Astrocyte (in vitro differentiated cells and primary cell): ENCODE measurements at regions not wholly inside any gene's neighbourhood (a gene's known extent, or its start where the extent isn't known, plus 50 kb on each side); places are given as distances from the start of the nearest gene placed in this dataset.

Experiments
- EZH2 ChIP-seq: IDR thresholded peaks from 2 replicates; pipeline ENCODE4 v1.6.1; 2012; ENCODE audit warnings: mild to moderate bottlenecking, low read length, inconsistent platforms; ENCODE audit not compliant: insufficient read depth
- TF ChIP-seq, protein P1 (sequence below): IDR thresholded peaks from 2 replicates; pipeline ENCODE4 v1.5.1; 2011; ENCODE audit warnings: low read depth, mild to moderate bottlenecking, inconsistent platforms, low read length, moderate library complexity; ENCODE audit not compliant: insufficient read depth

DNA sequence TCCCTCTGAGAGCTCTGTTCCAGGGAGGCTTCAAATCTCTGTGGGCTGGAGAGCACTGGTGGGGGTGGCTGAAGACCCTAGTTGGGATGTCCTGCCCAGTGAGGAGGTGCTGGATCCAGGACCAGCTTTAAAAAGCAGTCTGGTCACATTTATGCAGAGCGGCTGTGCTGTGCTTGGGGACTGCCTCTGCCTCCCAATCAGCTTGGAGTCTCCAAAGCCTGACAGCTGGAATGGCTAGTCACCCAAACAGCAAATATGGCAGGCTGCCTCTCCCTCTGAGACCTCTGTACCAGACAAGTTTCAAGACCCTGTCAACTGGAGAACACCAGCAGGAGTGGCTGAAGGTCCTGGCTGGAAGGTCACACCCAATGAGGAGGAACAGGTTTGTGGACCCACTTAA lies 848.1 kb upstream of the DIAPH2 start:
- TF ChIP-seq, protein P1, sequence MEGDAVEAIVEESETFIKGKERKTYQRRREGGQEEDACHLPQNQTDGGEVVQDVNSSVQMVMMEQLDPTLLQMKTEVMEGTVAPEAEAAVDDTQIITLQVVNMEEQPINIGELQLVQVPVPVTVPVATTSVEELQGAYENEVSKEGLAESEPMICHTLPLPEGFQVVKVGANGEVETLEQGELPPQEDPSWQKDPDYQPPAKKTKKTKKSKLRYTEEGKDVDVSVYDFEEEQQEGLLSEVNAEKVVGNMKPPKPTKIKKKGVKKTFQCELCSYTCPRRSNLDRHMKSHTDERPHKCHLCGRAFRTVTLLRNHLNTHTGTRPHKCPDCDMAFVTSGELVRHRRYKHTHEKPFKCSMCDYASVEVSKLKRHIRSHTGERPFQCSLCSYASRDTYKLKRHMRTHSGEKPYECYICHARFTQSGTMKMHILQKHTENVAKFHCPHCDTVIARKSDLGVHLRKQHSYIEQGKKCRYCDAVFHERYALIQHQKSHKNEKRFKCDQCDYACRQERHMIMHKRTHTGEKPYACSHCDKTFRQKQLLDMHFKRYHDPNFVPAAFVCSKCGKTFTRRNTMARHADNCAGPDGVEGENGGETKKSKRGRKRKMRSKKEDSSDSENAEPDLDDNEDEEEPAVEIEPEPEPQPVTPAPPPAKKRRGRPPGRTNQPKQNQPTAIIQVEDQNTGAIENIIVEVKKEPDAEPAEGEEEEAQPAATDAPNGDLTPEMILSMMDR, result no peak
- TF ChIP-seq EZH2, result no peak
